CD4-positive, alpha-beta memory T cell (primary cell): ENCODE measurements at regions not wholly inside any gene's neighbourhood (a gene's known extent, or its start where the extent isn't known, plus 50 kb on each side); places are given as distances from the start of the nearest gene placed in this dataset.

Source experiments
- CTCF ChIA-PET: fragments of 350-600 bp; sonication (Branson Sonifier 250); formaldehyde crosslinking; loops from one replicate; lab custom pipeline; 2021; ENCODE audit warnings: inconsistent platforms; ENCODE audit not compliant: partially characterized antibody; lab: Charles Lee
- POLR2A ChIA-PET: fragments of 350-600 bp; sonication (Branson Sonifier 250); formaldehyde crosslinking; loops from one replicate; lab custom pipeline; 2021; ENCODE audit not compliant: partially characterized antibody; lab: Charles Lee
- DNase-seq, 5 donors: peaks; one replicate each; pipeline versions ENCODE4 v3.0.0 to v3.0.0-alpha.2; 2020 to 2022; ENCODE audit warnings: mixed read lengths in 1 of 5
- H3K27ac ChIP-seq: one replicate; pipeline ENCODE4 v1.7.0; 2013; ENCODE audit warnings: low read depth, low read length
- H3K27me3 ChIP-seq: 2 replicates; pipeline ENCODE4 v1.7.0; 2013; ENCODE audit warnings: mild to moderate bottlenecking, low read length, moderate library complexity; ENCODE audit not compliant: insufficient read depth
- H3K36me3 ChIP-seq: 2 replicates; pipeline ENCODE4 v1.7.0; 2013; ENCODE audit warnings: mild to moderate bottlenecking, low read length, moderate library complexity; ENCODE audit not compliant: insufficient read depth
- H3K4me1 ChIP-seq: 2 replicates; pipeline ENCODE4 v1.7.0; 2013; ENCODE audit warnings: mild to moderate bottlenecking, low read length, moderate library complexity; ENCODE audit not compliant: insufficient read depth
- H3K4me3 ChIP-seq, 2 donors: one replicate each; pipeline ENCODE4 v1.7.0; 2013; ENCODE audit warnings: low read length in 2 of 2, mild to moderate bottlenecking in 1 of 2
- H3K9me3 ChIP-seq, 2 donors: one replicate each; pipeline ENCODE4 v1.7.0; 2013; ENCODE audit warnings: low read length in 2 of 2, control low read depth in 1 of 2; ENCODE audit not compliant: control insufficient read depth in 1 of 2
- H3K27ac Mint-ChIP-seq, 7 donors: one replicate each; pipeline ENCODE4 v1.8.0; 2020 to 2021; ENCODE audit warnings: mixed read lengths in 7 of 7, mild to moderate bottlenecking in 6 of 7, inconsistent platforms in 3 of 7, moderate library complexity in 3 of 7
- H3K27me3 Mint-ChIP-seq, 2 donors: one replicate each; pipeline ENCODE4 v1.8.0; 2020 to 2021; ENCODE audit warnings: mixed read lengths in 2 of 2
- H3K36me3 Mint-ChIP-seq, 2 donors: one replicate each; pipeline ENCODE4 v1.8.0; 2020 to 2021; ENCODE audit warnings: mixed read lengths in 2 of 2, inconsistent platforms in 1 of 2, mild to moderate bottlenecking in 1 of 2
- H3K4me1 Mint-ChIP-seq, 4 donors: one replicate each; pipeline ENCODE4 v1.8.0; 2020 to 2021; ENCODE audit warnings: mixed read lengths in 4 of 4, mild to moderate bottlenecking in 1 of 4
- H3K4me3 Mint-ChIP-seq, 8 donors: one replicate each; pipeline ENCODE4 v1.8.0; 2020 to 2021; ENCODE audit warnings: mixed read lengths in 8 of 8, mild to moderate bottlenecking in 7 of 8, moderate library complexity in 6 of 8, inconsistent platforms in 3 of 8
- H3K9me3 Mint-ChIP-seq, 8 donors: one replicate each; pipeline ENCODE4 v1.8.0; 2020 to 2021; ENCODE audit warnings: mixed read lengths in 8 of 8, mild to moderate bottlenecking in 5 of 8, inconsistent platforms in 3 of 8, moderate library complexity in 1 of 8
- intact Hi-C: fragments of 100-400 bp; cut with micrococcal nuclease; formaldehyde crosslinking; loops from one replicate; pipeline ENCODE4 v1.15.1; 2023

DNA sequence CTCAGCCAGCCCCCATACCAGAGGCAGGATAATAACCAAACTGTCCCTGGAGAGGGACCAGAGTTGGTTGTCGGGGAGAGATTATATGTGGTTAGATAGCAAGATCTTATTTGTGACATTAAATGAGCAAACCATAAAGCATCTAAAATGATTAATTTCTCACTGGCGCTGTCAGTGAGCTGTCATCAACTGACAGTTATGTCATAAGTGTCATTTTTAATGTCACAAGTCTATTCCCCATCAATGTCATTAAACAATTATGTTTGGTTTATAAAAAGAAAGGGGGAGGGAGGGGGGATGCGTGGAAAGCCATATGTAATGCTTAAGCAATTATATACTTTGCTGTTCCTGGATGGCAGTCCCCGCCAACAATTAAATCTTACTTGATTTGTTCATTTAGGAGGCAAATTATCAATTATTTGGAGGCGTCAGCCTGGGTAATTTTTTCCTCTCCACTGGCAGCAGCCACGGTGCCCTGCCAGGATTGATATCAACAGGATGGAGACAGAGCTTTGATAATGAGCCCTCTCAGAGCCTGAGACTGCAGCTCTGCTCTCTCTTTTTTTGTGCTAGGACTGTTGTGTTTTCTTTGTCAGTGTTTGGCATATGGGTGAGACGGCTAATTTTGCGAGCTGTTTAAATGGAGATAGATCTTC lies 333.6 kb upstream of the CAMK1G start:
- CTCF ChIA-PET = interaction anchor here (1.0 to 4.1 kb wide), 8 partner anchors 10 to 1228 kb away, joined by 3 to 36 read pairs (median 8); no protein-coding TSS in a partner anchor
- no peak overlapping the region for H3K4me3 ChIP-seq
- no peak overlapping the region for H3K27ac ChIP-seq
- H3K4me1 ChIP-seq = no peaks in the 10 kb centered on the region
- no peaks in the 10 kb centered on the region for H3K27me3 ChIP-seq
- H3K27me3 Mint-ChIP-seq = peaks cover 2 to 3% of the 10 kb centered on the region in 2 donors
- DNase-seq = no peak
- H3K27ac Mint-ChIP-seq = no peak overlapping the region
- peaks cover 0 to 3% (median 0%) of the 10 kb centered on the region in 8 donors for H3K9me3 Mint-ChIP-seq
- no peaks in the 10 kb centered on the region for H3K36me3 Mint-ChIP-seq
- no peak overlapping the region for H3K4me3 Mint-ChIP-seq
- H3K4me1 Mint-ChIP-seq = peaks cover 0 to 2% (median 0%) of the 10 kb centered on the region in 4 donors
- no peaks in the 10 kb centered on the region for H3K36me3 ChIP-seq
- no peaks in the 10 kb centered on the region for H3K9me3 ChIP-seq
- intact Hi-C loops = loop anchor here (5.0 kb wide), 1 partner anchor 1228 kb away; no protein-coding TSS in a partner anchor
- POLR2A ChIA-PET = no interaction called here

- H3K36me3 ChIP-seq = no peaks in the 10 kb centered on the region
- CTCF ChIA-PET = interaction anchor here (1.1 to 4.1 kb wide), 2 partner anchors 8 to 103 kb away, joined by 3 to 36 read pairs; no protein-coding TSS in a partner anchor
- H3K36me3 Mint-ChIP-seq = no peaks in the 10 kb centered on the region
These were observed 332.5 kb upstream of the CAMK1G start for GRCh38 chr1:209250861-209251636.

DNA sequence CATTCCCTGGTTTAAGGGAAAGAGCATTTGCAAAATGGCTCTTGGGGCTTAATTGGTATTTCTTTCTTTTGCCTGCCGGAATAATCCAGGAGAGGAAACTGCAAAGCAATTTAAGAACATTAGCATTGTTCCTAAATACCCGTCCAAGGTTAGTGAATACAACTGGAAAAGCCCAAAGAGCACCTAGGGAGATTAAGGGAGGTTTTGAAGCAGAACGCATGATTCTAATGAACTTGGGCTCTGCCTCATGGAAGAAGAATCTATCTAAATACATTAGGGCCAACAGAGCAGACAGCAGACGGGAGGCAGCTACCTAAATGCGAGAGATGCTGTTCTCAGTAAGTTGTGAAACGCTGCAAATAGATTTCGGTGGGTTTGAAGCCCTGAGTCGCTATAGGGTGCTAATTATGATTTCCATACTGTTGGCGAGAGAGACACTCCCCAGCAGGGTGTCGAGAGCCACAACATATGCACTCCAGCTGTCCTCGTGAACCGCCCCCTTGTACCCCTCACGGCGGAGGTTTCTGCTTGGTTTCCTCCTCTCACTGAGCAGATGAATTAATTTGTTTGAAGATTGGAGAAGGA lies 326.7 kb upstream of the CAMK1G start:
- Histone ChIP-seq H3K36me3 (no peaks in the 10 kb centered on the region), H3K27ac (no peak overlapping the region), H3K9me3 (no peaks in the 10 kb centered on the region), H3K27me3 (no peaks in the 10 kb centered on the region), H3K4me3 (no peak overlapping the region), H3K4me1 (no peaks in the 10 kb centered on the region)
- CTCF ChIA-PET = interaction anchor here (5.0 kb wide), 1 partner anchor 8 kb away, joined by 36 read pairs; no protein-coding TSS in a partner anchor
- Mint-ChIP-seq H3K9me3 (peaks cover 3 to 43% (median 21%) of the 10 kb centered on the region in 8 donors), H3K4me3 (no peak overlapping the region), H3K4me1 (no peaks in the 10 kb centered on the region), H3K36me3 (no peaks in the 10 kb centered on the region), H3K27ac (no peak overlapping the region), H3K27me3 (peaks cover 0 to 3% of the 10 kb centered on the region in 2 donors)
- POLR2A ChIA-PET = no interaction called here
- intact Hi-C loops = no loop called here
- no peak for DNase-seq

More at GRCh38 chr1:209250861-209251636, 332.5 kb upstream of the CAMK1G start:
- Histone ChIP-seq H3K9me3 (no peaks in the 10 kb centered on the region), H3K4me1 (no peaks in the 10 kb centered on the region), H3K27ac (no peak overlapping the region), H3K4me3 (no peak overlapping the region), H3K27me3 (no peaks in the 10 kb centered on the region)
- Mint-ChIP-seq H3K27me3 (peaks cover 0 to 6% of the 10 kb centered on the region in 2 donors), H3K27ac (no peak overlapping the region), H3K4me3 (no peak overlapping the region), H3K9me3 (peaks cover 0 to 4% (median 3%) of the 10 kb centered on the region in 8 donors), H3K4me1 (peaks cover 0 to 2% (median 0%) of the 10 kb centered on the region in 4 donors)
- DNase-seq = no peak
- intact Hi-C loops = no loop called here
- POLR2A ChIA-PET = no interaction called here

- Histone ChIP-seq H3K27me3 (no peaks in the 10 kb centered on the region), H3K4me1 (no peaks in the 10 kb centered on the region), H3K36me3 (no peaks in the 10 kb centered on the region), H3K9me3 (no peaks in the 10 kb centered on the region), H3K27ac (no peak overlapping the region), H3K4me3 (no peak overlapping the region)
- no peak for DNase-seq
- no peaks in the 10 kb centered on the region for H3K4me1 Mint-ChIP-seq
- peaks cover 3 to 43% (median 22%) of the 10 kb centered on the region in 8 donors for H3K9me3 Mint-ChIP-seq
- H3K4me3 Mint-ChIP-seq = no peak overlapping the region
- CTCF ChIA-PET = interaction anchor here (5.0 kb wide), 1 partner anchor 9 kb away, joined by 36 read pairs; no protein-coding TSS in a partner anchor
- intact Hi-C loops = no loop called here
- H3K27ac Mint-ChIP-seq = no peak overlapping the region
- H3K27me3 Mint-ChIP-seq = peaks cover 0 to 3% of the 10 kb centered on the region in 2 donors
- POLR2A ChIA-PET = no interaction called here
- no peaks in the 10 kb centered on the region for H3K36me3 Mint-ChIP-seq
These were observed 326.1 kb upstream of the CAMK1G start for GRCh38 chr1:209257454-209257853.

DNA sequence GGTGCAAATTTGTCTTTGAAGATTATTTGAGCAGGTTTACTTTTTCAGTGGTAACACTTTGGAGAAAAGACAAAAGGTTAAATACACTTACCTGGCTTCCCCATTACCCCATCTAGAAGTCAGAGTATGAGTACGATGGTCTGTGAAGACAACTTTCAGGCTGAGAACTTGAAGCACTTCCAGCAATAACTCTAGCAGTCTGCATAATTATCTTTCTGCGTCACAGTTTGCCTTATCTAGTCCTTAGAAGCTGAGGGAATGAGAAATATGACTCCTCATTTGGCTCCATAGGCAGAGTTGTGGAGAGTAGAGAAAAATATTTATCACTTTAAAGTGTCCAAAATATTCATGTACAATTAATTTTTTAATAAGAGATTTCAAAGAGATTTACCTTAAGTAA lies 323.4 kb upstream of the CAMK1G start:
- no peaks in the 10 kb centered on the region for H3K4me1 ChIP-seq
- H3K27me3 ChIP-seq = no peaks in the 10 kb centered on the region
- POLR2A ChIA-PET = no interaction called here
- no peak overlapping the region for H3K4me3 ChIP-seq
- H3K36me3 ChIP-seq = no peaks in the 10 kb centered on the region
- intact Hi-C loops = no loop called here
- Mint-ChIP-seq H3K4me1 (no peaks in the 10 kb centered on the region), H3K27me3 (peaks cover 0 to 2% of the 10 kb centered on the region in 2 donors), H3K36me3 (no peaks in the 10 kb centered on the region), H3K27ac (no peak overlapping the region), H3K4me3 (no peak overlapping the region), H3K9me3 (peaks cover 0 to 43% (median 21%) of the 10 kb centered on the region in 8 donors)
- H3K9me3 ChIP-seq = no peaks in the 10 kb centered on the region
- DNase-seq = no peak
- CTCF ChIA-PET = interaction anchor here (5.0 kb wide), 1 partner anchor 11 kb away, joined by 36 read pairs; no protein-coding TSS in a partner anchor
- H3K27ac ChIP-seq = no peak overlapping the region

DNA sequence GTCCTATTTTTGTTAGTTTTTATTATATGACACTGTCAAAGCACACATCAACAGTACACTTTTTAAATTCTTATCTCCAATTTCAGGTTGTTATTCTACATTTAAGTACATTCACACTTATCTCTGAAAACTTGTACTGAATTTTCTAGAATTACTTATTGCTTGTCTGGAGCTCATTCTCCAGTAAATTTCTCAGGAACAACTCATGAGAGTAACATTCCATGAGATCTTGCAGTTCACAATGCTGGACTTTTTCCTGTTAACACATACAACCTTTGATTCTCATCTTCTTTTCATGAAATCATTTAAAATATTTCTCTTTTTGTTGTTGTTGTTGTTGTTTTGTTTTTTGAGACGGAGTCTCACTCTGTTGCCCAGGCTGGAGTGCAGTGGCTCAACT lies 320.9 kb upstream of the CAMK1G start:
- H3K36me3 ChIP-seq = no peaks in the 10 kb centered on the region
- no peak overlapping the region for H3K4me3 Mint-ChIP-seq
- POLR2A ChIA-PET = no interaction called here
- no peak for DNase-seq
- no peaks in the 10 kb centered on the region for H3K9me3 ChIP-seq
- peaks cover 0 to 24% (median 10%) of the 10 kb centered on the region in 8 donors for H3K9me3 Mint-ChIP-seq
- CTCF ChIA-PET = no interaction called here
- no peaks in the 10 kb centered on the region for H3K4me1 Mint-ChIP-seq
- H3K4me1 ChIP-seq = no peaks in the 10 kb centered on the region
- peaks cover 0 to 3% of the 10 kb centered on the region in 2 donors for H3K27me3 Mint-ChIP-seq
- intact Hi-C loops = no loop called here
- H3K27ac ChIP-seq = no peak overlapping the region
- no peaks in the 10 kb centered on the region for H3K36me3 Mint-ChIP-seq
- H3K27me3 ChIP-seq = no peaks in the 10 kb centered on the region
- H3K27ac Mint-ChIP-seq = no peak overlapping the region
- no peak overlapping the region for H3K4me3 ChIP-seq

- Mint-ChIP-seq H3K36me3 (no peaks in the 10 kb centered on the region), H3K9me3 (peaks cover 0 to 6% (median 0%) of the 10 kb centered on the region in 8 donors), H3K4me1 (no peaks in the 10 kb centered on the region), H3K27ac (no peak overlapping the region), H3K27me3 (peaks cover 0 to 3% of the 10 kb centered on the region in 2 donors), H3K4me3 (no peak overlapping the region)
- intact Hi-C loops = no loop called here
- no peak for DNase-seq
- Histone ChIP-seq H3K27me3 (no peaks in the 10 kb centered on the region), H3K27ac (no peak overlapping the region), H3K4me1 (no peaks in the 10 kb centered on the region), H3K36me3 (no peaks in the 10 kb centered on the region), H3K4me3 (no peak overlapping the region), H3K9me3 (no peaks in the 10 kb centered on the region)
- CTCF ChIA-PET = no interaction called here
- POLR2A ChIA-PET = no interaction called here
These were observed 318.2 kb upstream of the CAMK1G start for GRCh38 chr1:209265301-209265700.
